ENCODE measurements at regions not wholly inside any gene's neighbourhood (a gene's known extent, or its start where the extent isn't known, plus 50 kb on each side); places are given as distances from the start of the nearest gene placed in this dataset.
"Not testable (repeated sequence)": the region's sequence is repeated elsewhere in the genome, so short reads cannot be mapped to it uniquely, and the experiment has no call there.

GRCh38 chr18:67145586-67146292, 370.8 kb downstream of the DSEL start:
- FAIRE-seq (no peak), DNase-seq (ENCODE audit: low spot score in 2 of 2) (no peak)

- DNase-seq (ENCODE audit: low spot score in 2 of 2) (no peak), FAIRE-seq (no peak)
Observed at GRCh38 chr18:67144329-67144728, 372.2 kb downstream of the DSEL start.

GRCh38 chr18:67143028-67143427, 373.5 kb downstream of the DSEL start:
- no peak for FAIRE-seq

GRCh38 chr18:67142604-67143003, 373.9 kb downstream of the DSEL start:
- DNase-seq (ENCODE audit: low spot score in 2 of 2): no peak
- no peak for FAIRE-seq

More at GRCh38 chr18:67143028-67143427, 373.5 kb downstream of the DSEL start:
- no peak for DNase-seq (ENCODE audit: low spot score in 2 of 2)

GRCh38 chr18:67140495-67140894, 376.0 kb downstream of the DSEL start:
- FAIRE-seq (no peak), DNase-seq (ENCODE audit: low spot score in 2 of 2) (no peak)

GRCh38 chr18:67139899-67140298, 376.6 kb downstream of the DSEL start:
- DNase-seq (ENCODE audit: low spot score in 2 of 2): no peak
- FAIRE-seq: no peak

- no peak for DNase-seq (ENCODE audit: low spot score in 2 of 2)
- FAIRE-seq: no peak
Observed at GRCh38 chr18:67135981-67136380, 380.5 kb downstream of the DSEL start.

GRCh38 chr18:67134911-67135310, 381.6 kb downstream of the DSEL start:
- no peak for FAIRE-seq
- DNase-seq (ENCODE audit: low spot score in 2 of 2): no peak

- FAIRE-seq (no peak), DNase-seq (ENCODE audit: low spot score in 2 of 2) (no peak)
Observed at GRCh38 chr18:67133669-67134068, 382.9 kb downstream of the DSEL start.

GRCh38 chr18:67132919-67133318, 383.6 kb downstream of the DSEL start:
- FAIRE-seq (no peak), DNase-seq (ENCODE audit: low spot score in 2 of 2) (no peak)

GRCh38 chr18:67131498-67131897, 385.0 kb downstream of the DSEL start:
- DNase-seq (ENCODE audit: low spot score in 2 of 2): no peak

GRCh38 chr18:67126751-67127150, 389.8 kb downstream of the DSEL start:
- DNase-seq (ENCODE audit: low spot score in 2 of 2); FAIRE-seq: not testable (repeated sequence)

More at GRCh38 chr18:67131498-67131897, 385.0 kb downstream of the DSEL start:
- no peak for FAIRE-seq

- DNase-seq (ENCODE audit: low spot score in 2 of 2): no peak
- FAIRE-seq: no peak
Observed at GRCh38 chr18:67123901-67124300, 392.6 kb downstream of the DSEL start.

GRCh38 chr18:67117804-67118203, 398.7 kb downstream of the DSEL start:
- DNase-seq (ENCODE audit: low spot score in 2 of 2) (no peak), FAIRE-seq (no peak)

GRCh38 chr18:67109535-67109934, 407.0 kb downstream of the DSEL start:
- FAIRE-seq: no peak
- no peak for DNase-seq (ENCODE audit: low spot score in 2 of 2)

- FAIRE-seq: no peak
- DNase-seq (ENCODE audit: low spot score in 2 of 2): no peak
Observed at GRCh38 chr18:67108894-67109293, 407.6 kb downstream of the DSEL start.

- no peak for DNase-seq (ENCODE audit: low spot score in 2 of 2)
- FAIRE-seq: no peak
Observed at GRCh38 chr18:67104700-67105284, 411.7 kb downstream of the DSEL start.

- DNase-seq (ENCODE audit: low spot score in 2 of 2): no peak
- no peak for FAIRE-seq
Observed at GRCh38 chr18:67094123-67094522, 422.4 kb downstream of the DSEL start.

- no peak for FAIRE-seq
- no peak for DNase-seq (ENCODE audit: low spot score in 2 of 2)
Observed at GRCh38 chr18:67092141-67092540, 424.4 kb downstream of the DSEL start.

GRCh38 chr18:67081482-67082211, 434.9 kb downstream of the DSEL start:
- DNase-seq (ENCODE audit: low spot score in 2 of 2): no peak

GRCh38 chr18:67080601-67081000, 435.9 kb downstream of the DSEL start:
- DNase-seq (ENCODE audit: low spot score in 2 of 2): no peak

More at GRCh38 chr18:67081482-67082211, 434.9 kb downstream of the DSEL start:
- no peak for FAIRE-seq

GRCh38 chr18:67074309-67074708, 442.2 kb downstream of the DSEL start:
- FAIRE-seq: no peak
- DNase-seq (ENCODE audit: low spot score in 2 of 2): no peak

More at GRCh38 chr18:67080601-67081000, 435.9 kb downstream of the DSEL start:
- FAIRE-seq: no peak
